WTC11 (cell line): ENCODE measurements at regions not wholly inside any gene's neighbourhood (a gene's known extent, or its start where the extent isn't known, plus 50 kb on each side); places are given as distances from the start of the nearest gene placed in this dataset.

Experiments used
- ARID4B ChIP-seq: sonication (generic); formaldehyde crosslinking; IDR thresholded peaks from 2 replicates; pipeline ENCODE4 v1.8.0; 2023; ENCODE audit warnings: missing genetic modification reagents, mild to moderate bottlenecking, borderline replicate concordance
- CTCF ChIP-seq: fragments of 200-600 bp; IDR thresholded peaks from 2 replicates; pipeline ENCODE4 v1.8.0; 2022; ENCODE audit warnings: antibody characterized with exemption
- ESRRA ChIP-seq: sonication (generic); formaldehyde crosslinking; IDR thresholded peaks from 2 replicates; pipeline ENCODE4 v1.8.1; 2022; ENCODE audit warnings: mild to moderate bottlenecking, missing genetic modification reagents, borderline replicate concordance
- HMGXB4 ChIP-seq: sonication (generic); formaldehyde crosslinking; IDR thresholded peaks from 2 replicates; pipeline ENCODE4 v1.8.1; 2023; ENCODE audit warnings: mild to moderate bottlenecking, moderate library complexity, missing genetic modification reagents
- KAT7 ChIP-seq: sonication (generic); formaldehyde crosslinking; IDR thresholded peaks from 2 replicates; pipeline ENCODE4 v1.8.1; 2023; ENCODE audit warnings: missing genetic modification reagents, mild to moderate bottlenecking, borderline replicate concordance
- MAX ChIP-seq: sonication (generic); formaldehyde crosslinking; IDR thresholded peaks from 2 replicates; pipeline ENCODE4 v1.8.0; 2022; ENCODE audit warnings: mild to moderate bottlenecking, missing genetic modification reagents
- NFE2L1 ChIP-seq: sonication (generic); formaldehyde crosslinking; IDR thresholded peaks from 2 replicates; pipeline ENCODE4 v1.8.1; 2023; ENCODE audit warnings: missing genetic modification reagents
- OVOL2 ChIP-seq: fragments of 250-450 bp; sonication (Bioruptor Pico); IDR thresholded peaks from 2 replicates; pipeline ENCODE4 v1.9.0; 2021; ENCODE audit warnings: mild to moderate bottlenecking, borderline replicate concordance
- SP1 ChIP-seq: sonication (generic); formaldehyde crosslinking; conservative IDR thresholded peaks from 2 replicates; pipeline ENCODE4 v1.8.1; 2022; ENCODE audit warnings: missing genetic modification reagents
- STAT6 ChIP-seq: sonication (generic); formaldehyde crosslinking; conservative IDR thresholded peaks from 2 replicates; pipeline ENCODE4 v1.8.1; 2023; ENCODE audit warnings: mild to moderate bottlenecking, low read depth, missing genetic modification reagents, moderate library complexity
- TCF7 ChIP-seq: sonication (generic); formaldehyde crosslinking; IDR thresholded peaks from 2 replicates; pipeline ENCODE4 v1.8.0; 2022; ENCODE audit warnings: mild to moderate bottlenecking, low read depth, missing genetic modification reagents, moderate library complexity
- USF2 ChIP-seq: sonication (generic); formaldehyde crosslinking; IDR thresholded peaks from 2 replicates; pipeline ENCODE4 v1.8.1; 2023; ENCODE audit warnings: mild to moderate bottlenecking, missing genetic modification reagents, moderate library complexity

GRCh38 chr9:108259917-108260675 is 595.7 kb downstream of the ACTL7B start:
- TF ChIP-seq SP1 (CRISPR knock-in tag) = no peak
- TF ChIP-seq ARID4B (CRISPR knock-in tag) = no peak
- TF ChIP-seq CTCF = no peak
- TF ChIP-seq OVOL2 = no peak
- no peak for TF ChIP-seq STAT6 (CRISPR knock-in tag)
- no peak for TF ChIP-seq HMGXB4
- no peak for TF ChIP-seq USF2
- no peak for TF ChIP-seq KAT7
- TF ChIP-seq ESRRA (CRISPR knock-in tag) = no peak
- TF ChIP-seq NFE2L1 (CRISPR knock-in tag) = no peak
- TF ChIP-seq TCF7 = no peak
- TF ChIP-seq MAX (CRISPR knock-in tag) = no peak
